Heart left ventricle (tissue), 13 donors: ENCODE measurements at regions not wholly inside any gene's neighbourhood (a gene's known extent, or its start where the extent isn't known, plus 50 kb on each side); places are given as distances from the start of the nearest gene placed in this dataset.

Experiments used
- CTCF ChIP-seq, 12 donors: fragments of 200-600 bp; sonication (generic) in 4 of 12; IDR thresholded peaks; one replicate each; pipeline versions ENCODE4 v1.5.0 to v1.8.0; 2018 to 2022; ENCODE audit warnings: antibody characterized with exemption in 12 of 12, mild to moderate bottlenecking in 5 of 12
- POLR2A ChIP-seq, 2 donors: fragments of 450-650 bp; IDR thresholded peaks; one replicate each; pipeline ENCODE4 v1.6.1; 2017; ENCODE audit warnings: antibody characterized with exemption in 2 of 2, mild to moderate bottlenecking in 2 of 2, moderate library complexity in 2 of 2
- donor health status: ischemic (EF 13 %, LVEDD 7.1; RV severe dilation, severe dysfunction).
- donor health status: DM: no; HTN: yes; CAD: no.
- donor health status: DM: no; HTN: no; CAD: no.
- donor health status: ischemic (EF 25% LVEDD 6.9; RV normal size, moderate dysfunction).
- donor health status: ischemic (EF 25% LVEDD 5.7; RV mildly dilated, moderate dysfunction).
- donor health status: ischemic (EF 35%, LVEDD 5.7; RV mildly dilated, moderate dysfunction).
- donor health status: nonischemic (EF 11% LVEDD 7.7; RV severe dilation, severe dysfunction).
- donor health status: DM: yes; HTN: yes; CAD: no.
- donor health status: PGD.
- donor health status: ischemic (EF 29% LVEDD 5.4; RV normal size, mild dysfunction).
- donor health status: nonischemic (EF 23%, LVEDD 6.1; RV moderate dilation, normal function).

DNA sequence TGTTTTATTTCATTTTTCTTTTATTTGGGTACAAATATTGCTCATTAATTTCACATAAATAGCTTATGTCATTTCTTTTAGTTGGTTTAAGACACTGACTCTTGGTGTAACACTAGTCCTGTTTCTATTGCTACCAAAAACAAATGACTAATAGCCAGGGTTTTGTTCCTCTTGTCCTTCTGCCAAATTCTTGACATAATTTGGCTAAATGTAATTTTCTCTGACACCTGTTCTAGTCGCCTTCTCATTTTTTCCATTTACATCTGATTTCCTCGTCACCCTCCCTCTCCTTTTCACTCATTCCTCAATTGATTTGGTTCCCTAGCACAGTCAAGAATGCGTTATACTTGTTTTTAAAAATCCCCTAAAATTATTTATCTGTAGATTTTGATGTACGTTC is 1718.7 kb downstream of the EFNB2 start:
- TF ChIP-seq CTCF (IDR thresholded peaks at IDR 0.05) (no peak), POLR2A (IDR thresholded peaks at IDR 0.05) (no peak)
